DMS 273 treated with DMSO at 0.1 percent for 48 hours (cell line): ENCODE measurements at regions not wholly inside any gene's neighbourhood (a gene's known extent, or its start where the extent isn't known, plus 50 kb on each side); places are given as distances from the start of the nearest gene placed in this dataset.
"Not testable (repeated sequence)": the region's sequence is repeated elsewhere in the genome, so short reads cannot be mapped to it uniquely, and the experiment has no call there.

Source experiments
- DNase-seq: peaks from one replicate; lab custom pipeline; 2025; lab: John Stamatoyannopoulos, UW

DNA sequence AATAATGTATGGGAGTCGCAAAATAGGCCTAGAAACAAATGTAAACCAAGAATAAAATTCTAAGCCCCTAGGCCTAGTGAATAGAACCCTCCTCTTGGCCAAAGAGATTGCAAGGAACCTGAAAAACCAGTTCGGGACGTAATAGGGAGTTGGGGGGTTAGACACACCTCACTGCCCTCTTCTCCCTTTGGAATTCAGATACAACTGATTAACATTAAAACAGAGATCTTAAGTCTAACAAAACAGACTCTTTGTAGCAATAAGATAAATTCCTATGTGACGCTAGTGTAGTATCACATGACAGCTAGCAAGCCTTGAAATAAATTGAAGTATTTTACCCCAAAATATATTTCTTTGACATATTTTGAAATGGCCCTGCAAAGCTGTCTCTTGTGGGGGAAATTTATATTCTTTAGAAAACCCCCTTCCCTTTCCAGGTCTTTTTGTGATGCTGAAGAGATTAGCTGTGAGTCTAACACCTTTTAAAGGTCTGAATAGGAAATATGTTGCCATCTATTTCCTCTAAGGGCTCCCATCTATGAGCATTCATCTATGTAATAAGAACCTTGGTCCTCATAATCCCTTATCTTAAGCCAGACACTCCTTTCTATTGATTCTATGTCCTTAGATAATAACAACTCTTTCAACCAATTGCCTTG, 623.4 kb upstream of the NRG3 start:
- no peak for DNase-seq

DNA sequence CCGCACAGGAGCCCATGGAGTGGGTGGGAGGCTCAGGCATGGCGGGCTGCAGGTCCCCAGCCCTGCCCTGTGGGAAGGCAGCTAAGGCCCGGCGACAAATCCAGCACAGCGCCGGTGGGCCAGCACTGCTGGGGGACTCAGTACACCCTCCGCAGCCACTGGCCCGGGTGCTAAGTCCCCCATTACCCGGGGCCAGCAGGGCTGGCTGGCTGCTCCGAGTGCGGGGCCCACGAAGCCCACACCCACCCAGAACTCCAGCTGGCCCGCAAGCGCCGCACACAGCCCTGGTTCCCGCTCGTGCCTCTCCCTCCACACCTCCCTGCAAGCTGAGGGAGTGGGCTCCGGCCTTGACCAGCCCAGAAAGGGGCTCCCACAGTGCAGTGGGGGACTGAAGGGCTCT, 610.0 kb upstream of the NRG3 start:
- DNase-seq: not testable (repeated sequence)

DNA sequence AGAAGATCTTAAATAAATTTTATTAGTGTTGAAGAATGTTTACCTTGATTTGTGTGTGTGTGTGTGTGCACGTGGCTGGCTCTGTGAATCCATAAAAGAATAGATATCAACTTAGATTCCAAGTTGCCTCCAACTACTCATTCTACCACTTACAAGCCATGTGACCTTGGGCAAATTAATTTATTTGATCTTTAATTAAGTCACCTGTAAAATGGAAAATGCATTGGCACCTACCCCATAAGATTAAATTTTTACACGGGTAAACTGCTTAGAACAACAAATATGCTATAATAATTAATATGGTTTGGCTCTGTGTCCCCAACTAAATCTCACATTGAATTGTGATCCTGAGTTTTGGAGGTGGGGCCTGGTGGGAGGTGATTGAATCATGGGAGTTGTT, 604.9 kb upstream of the NRG3 start:
- DNase-seq: no peak

DNA sequence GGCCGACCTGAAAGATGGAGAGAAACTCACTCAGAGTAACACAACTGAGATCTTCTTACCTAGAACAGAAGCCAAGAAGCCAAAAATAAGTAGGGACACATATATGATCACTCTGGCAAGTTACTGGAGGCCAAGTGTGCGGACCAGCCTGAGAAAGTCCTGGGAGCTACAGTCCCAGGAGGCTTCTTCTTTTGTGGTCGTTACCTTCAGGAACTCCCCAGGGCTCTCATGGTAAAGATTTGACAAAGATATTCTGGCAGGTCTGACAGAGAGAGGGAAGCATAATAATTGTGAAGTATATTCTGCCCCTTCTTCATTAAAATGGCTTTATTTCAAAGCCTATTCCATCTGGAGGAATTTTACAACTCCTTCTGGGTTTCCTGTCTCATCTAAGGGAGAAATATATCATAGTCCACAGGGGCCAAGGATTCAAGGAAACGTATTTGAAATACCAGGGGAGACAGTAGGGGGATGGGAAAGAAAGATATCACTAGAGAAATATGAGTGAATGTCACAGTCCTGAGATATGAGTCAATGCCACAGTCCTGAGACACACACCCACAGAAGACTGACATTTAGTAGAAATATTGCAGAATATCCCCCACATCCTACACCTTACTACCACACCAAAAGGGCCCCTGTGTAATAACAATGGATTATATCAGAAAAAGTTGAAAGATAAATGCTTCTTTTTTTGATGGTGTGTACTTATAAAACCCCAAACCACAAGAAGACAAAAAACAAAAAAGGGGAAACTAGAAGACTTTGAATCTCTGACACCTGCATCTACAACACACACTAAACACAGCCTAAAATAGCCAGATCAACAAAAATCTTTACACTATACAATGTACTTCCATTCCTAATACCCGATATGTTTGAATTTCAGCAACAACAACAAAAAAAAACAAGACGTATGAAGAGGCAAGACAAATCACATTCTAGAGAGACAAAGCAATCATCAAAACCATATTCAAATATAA, 594.2 kb upstream of the NRG3 start:
- no peak for DNase-seq

DNA sequence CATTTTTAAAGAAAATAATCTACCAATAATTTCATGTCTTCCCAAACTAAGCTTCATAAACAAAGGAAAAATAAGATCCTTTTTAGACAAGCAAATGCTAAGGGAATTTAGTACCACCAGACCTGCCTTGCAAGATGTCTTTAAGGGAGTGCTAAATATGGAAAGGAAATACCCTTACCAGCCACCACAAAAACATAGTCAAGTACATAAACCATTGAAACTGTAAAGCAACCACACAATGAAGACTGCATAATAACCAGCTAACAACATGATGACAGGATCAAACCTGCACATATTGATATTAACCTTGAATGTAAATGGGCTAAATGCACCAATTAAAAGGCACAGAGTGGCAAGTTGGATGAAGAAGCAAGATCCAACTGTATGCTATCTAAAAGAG, 586.5 kb upstream of the NRG3 start:
- DNase-seq: no peak

DNA sequence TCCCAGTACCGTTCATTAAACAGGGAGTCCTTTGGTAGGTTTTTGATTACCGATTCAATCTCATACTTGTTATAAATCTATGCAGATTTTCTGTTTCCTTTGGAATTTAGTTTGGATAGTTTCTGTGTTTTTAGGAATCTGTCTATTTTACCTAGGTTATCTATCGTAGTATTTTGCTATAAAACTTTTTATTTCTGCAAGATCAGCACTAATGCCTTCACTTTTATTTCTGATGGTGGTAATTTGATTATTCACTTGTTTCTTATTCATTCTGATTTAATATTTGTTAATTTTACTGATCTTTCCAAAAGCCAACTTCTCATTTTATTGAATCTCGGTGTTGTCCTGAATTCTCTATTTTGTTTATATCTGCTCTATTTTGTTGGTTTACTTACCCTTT, 577.7 kb upstream of the NRG3 start:
- DNase-seq: no peak

DNA sequence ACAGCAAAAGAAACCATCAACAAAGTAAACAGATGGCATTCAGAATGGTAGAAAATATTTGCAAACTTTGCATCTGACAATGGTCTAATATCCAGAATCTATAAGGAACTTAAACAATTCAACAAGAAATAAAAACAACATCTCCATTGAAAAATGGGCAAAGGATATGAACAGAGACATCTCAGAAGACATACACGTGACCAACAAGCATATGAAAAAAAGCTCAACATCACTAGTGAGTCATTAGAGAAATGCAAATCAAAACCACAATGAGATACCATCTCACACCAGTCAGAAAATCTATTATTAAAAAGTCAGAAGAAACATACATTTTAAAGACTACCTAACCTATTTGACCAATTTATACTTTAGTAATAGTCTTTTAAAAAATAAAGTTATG, 571.3 kb upstream of the NRG3 start:
- no peak for DNase-seq

DNA sequence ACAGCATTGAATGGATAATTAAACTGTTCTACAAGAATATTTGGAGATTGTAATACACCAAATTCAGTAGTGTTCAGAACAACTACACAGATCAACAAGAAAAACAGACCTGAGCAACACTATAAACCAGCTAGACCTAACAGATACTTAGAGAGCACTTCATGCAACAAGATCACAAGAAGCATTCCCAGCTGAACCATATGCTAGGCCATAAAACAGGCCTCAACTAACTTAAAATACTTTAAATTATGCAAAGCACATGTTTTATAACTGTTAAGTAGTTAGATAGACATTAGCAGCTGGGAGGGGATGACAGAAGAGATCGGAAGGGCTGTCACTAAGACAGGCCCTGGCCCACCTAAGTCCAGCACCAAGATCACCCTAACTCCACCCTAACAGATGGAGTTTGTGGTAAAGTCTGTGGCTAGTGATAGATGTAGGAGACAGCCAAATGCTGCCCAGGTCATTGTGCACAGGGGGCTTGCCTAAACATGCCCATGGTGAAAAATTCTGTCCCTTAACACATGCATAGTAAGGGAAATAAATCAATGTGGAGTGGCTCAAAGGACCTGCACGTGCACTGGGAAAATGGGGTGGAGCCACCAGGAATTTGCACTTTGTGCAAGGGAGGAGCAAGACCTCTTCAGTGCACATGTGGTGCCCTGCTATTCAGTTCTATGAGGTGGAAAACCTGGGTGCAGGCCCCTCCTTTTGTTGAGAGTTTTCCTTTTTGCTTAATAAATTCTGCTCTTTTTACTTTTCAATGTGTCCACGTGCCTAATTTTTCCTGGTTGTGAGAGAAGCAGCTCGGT, 567.8 kb upstream of the NRG3 start:
- peak; percentile 78 for DNase-seq

DNA sequence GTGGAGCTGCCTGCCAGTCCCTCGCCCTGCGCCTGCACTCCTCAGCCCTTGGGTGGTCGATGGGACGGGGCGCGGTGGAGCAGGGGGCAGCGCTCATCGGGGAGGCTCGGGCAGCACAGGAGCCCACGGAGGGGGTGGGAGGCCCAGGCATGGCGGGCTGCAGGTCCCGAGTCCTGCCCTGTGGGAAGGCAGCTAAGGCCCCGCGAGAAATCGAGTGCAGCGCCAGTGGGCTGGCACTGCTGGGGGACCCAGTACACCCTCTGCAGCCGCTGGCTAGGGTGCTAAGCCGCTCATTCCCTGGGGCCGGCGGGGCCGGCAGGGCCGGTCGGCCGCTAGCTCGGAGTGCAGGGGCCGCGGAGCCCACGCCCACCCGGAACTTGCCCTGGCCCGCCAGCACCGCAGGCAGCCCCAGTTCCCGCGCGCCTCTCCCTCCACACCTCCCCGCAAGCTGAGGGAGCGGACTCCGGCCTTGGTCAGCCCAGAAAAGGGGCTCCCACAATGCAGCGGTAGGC, 565.9 kb upstream of the NRG3 start:
- no peak for DNase-seq

DNA sequence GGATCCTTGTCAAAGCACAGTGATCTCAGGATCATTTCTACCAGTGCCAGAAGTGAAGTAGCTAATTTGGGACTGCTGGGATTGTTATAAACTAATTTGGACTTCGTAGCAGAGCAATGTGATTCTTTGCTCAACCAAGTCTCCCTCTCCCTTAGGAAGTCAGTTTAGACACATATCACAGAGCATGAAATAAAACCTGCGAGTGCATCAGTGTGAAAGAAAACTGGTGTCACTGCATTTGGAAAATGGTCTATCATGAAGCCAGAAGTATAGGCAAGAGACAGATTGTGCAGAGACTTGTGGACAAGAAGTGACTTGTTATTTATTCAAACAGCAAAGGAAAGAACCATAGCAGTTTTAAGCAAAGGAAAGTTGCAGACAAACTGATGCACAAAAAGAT, 560.5 kb upstream of the NRG3 start:
- DNase-seq: no peak

DNA sequence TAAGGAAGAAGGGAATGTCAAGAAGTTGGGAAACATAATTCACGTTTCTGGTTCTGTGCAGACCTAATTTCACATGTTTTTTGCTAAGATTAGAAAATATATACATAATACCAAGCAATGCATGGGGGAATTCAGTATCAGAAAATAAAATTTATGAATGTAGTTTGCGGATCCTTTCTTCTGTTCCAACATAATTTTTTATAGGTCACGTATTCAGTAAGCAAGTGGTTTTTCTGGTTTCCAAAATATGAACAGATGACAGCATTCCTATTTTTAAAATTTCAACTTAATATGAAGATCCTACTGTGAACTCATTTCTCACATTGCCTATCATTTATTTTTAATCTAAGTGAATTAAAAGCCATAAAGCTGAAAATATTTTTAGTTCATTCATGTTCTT, 560.0 kb upstream of the NRG3 start:
- DNase-seq: no peak

DNA sequence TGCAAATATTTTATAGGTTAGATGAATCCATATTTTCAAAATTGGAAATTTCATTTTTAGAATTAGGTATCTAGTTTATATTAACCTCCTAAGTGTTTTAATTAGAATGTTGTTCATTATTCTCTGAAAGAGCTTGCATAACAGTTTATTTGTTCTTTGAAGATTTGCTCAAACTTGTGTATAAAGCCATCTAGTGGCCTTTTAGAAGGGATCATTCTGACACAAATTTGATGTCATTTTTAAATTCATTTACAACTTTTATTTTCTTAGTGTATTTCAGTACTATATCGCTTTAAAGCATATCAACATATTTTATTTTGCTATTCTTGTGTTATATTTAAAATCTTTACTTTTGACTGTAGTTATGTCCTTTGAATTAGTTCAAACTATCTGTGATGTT, 527.0 kb upstream of the NRG3 start:
- DNase-seq: no peak

DNA sequence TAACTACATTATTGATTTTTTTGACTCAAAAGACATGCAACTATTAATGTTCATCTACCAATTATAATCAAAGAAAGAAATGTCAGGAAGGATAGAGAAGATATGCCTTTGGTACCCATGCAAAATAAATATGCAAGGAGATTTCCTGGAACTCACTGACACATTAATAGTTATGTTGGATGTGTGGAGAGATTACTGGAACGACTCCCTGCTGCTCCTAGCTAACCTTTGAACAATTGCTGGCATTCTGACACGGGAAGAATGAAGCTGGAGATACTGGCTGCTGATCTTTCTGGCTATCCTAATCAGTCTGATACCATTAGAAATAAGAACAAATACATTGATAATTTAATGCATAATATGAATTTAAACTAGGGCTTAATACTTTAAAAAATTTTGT, 507.9 kb upstream of the NRG3 start:
- DNase-seq: no peak

DNA sequence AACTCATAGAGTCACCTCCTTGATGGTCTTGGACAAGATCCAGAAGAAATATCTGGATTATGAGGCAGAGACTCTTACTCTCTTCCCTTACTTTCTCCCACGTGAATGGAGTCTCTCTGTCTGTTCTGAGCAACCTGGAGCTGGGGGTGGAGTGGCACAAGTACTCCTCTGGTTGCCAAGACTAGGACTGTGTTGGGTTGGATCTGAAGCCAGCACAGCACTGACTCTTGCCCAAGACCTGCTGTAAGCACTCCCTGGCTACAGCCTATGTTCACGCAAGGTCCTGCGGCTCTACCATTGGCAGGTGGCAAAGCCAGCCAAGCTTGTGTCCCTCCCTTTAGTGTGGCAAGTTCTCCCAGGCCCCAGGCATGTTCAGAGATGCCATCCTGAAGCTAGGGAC, 488.2 kb upstream of the NRG3 start:
- no peak for DNase-seq

DNA sequence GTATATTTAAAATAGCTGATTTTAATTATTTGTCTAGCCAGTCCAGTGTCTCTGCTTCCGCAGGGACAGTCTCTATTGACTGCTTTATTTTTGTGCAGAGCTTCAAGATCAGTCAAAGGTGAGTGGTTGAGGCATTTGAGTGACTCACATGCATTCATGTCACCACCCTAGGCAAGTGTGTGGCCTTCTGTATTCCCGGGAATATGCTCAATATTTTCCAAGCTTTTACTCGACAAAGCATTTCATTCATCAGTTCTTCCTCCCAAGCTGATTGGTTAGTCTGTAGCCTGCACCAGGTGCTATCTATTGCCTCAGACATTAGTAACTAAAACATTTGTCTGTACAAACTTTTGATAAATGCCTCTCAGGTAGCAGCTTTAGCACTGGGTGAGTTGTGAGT, 471.5 kb upstream of the NRG3 start:
- no peak for DNase-seq

DNA sequence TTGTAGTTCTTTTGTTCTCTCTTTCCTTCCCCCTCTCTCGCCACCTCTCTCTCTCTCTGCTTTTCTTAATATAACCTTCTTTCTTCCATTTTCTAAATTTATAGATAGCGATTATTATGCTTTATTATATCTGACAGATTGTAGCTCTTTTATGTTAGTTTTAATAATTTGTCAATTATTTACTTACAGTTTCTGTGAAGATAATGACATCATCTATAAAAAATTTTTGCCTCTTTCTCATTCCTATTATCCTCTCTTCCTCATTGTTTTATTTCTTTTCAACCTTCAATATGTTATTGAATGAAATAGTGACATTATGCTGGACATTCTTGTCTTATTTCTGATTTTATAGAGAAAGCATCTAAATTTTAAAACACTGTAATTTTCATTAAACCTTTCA, 469.6 kb upstream of the NRG3 start:
- no peak for DNase-seq

DNA sequence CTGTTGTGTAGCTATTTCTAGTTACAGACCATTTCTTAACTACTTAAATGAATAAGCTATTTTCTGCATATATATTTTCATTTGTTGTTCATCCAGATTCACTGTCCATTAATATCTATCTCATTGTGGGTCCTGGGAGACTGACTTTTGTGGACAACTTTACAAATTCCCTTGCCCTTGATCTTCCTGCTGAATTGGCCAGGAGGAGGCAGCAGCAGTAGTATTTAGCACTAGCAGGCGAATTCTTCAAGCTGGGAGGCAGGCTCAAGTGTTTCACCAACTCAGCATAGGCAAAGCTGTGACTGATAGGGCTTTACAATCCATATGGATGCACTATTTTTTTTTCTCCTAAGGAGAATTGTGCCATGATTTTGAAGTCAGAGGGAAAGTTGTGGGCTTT, 461.0 kb upstream of the NRG3 start:
- peak; percentile 2 for DNase-seq

DNA sequence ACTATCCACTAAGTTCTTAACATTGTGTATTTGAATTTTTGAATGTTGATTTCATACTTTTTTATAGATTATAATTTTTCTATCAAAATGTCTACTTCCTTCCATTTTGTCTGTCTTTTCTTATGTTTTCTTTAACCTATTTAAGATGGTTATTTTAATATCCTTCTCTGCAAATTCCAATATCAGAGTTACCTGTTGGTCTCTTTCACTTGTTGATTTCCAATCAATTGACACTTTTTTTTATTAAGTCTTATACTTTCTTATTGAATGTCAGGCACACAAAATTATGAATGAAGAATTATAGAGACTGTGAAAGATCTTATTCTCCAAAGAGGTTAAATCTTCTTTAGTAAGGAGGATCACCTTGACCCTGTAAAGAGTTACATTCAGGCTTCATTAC, 448.3 kb upstream of the NRG3 start:
- no peak for DNase-seq

DNA sequence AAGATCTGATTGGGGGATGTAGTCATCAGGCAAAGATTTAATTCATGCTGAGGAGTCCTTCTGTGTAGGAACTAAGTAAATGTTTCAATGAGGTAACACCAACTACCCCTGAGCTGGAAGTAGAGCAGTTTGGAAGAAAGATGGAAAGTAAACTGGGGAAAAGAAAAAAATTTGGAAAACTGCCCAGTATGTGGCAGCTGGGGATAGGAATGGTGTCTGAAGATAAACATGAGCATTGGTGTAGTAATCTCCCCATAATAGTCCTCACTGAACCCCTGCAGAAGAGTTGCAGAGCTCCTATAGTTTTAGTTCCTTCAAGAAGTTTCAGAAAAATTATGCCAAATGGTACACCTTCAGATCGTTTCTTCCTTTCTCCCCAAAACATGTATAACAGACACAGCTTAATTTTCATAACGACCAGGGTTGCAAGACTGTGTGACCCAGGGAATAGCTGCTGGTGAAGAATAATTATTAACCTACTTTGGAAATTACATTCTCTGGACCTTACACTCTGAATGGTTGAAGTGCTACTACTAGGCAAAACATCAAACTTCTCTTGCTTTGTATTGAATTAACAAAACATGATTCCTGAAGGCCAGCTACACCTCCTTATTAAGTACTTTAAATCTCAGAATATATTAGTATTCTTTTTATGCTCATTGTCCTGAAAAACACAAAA, 446.4 kb upstream of the NRG3 start:
- DNase-seq: no peak

DNA sequence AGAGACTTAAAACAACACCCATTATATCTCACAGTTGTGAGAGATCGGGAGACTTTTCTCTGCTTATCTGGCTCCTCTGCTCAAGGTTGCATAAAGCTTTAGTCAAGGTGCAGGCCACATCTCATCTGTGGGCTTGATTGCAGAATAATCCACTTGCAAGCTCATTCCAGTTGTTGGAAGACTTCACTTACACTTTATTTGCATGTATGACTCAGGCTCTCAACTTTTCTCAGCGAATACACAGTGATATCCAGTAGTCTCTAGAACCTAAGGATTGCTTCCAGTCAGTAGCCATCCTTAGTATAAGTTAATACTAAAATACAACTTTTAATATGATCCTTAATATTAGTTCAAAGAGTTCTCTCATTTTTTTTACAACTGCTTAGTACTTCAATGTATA, 435.5 kb upstream of the NRG3 start:
- no peak for DNase-seq

DNA sequence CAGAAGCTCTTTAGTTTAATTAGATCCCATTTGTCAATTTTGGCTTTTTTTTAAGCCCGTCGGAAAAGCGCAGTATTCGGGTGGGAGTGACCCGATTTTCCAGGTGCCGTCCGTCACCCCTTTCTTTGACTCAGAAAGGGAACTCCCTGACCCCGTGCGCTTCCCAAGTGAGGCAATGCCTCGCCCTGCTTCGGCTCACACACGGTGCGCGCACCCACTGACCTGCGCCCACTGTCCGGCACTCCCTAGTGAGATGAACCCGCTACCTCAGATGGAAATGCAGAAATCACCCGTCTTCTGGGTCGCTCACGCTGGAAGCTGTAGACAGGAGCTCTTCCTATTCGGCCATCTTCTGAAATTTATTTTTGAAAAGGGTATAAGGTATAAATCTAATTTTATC, 433.4 kb upstream of the NRG3 start:
- not testable (repeated sequence) for DNase-seq
